K562 (cell line): ENCODE measurements at regions not wholly inside any gene's neighbourhood (a gene's known extent, or its start where the extent isn't known, plus 50 kb on each side); places are given as distances from the start of the nearest gene placed in this dataset.

Experiments used
- ARID4B ChIP-seq: sonication (generic); formaldehyde crosslinking; IDR thresholded peaks from 2 replicates; pipeline ENCODE4 v1.8.0; 2022; ENCODE audit warnings: mild to moderate bottlenecking, missing genetic modification reagents
- CTCF ChIP-seq, 3 experiments: IDR thresholded peaks in 2 of 3; conservative IDR thresholded peaks in 1 of 3; 2 replicates each; pipeline ENCODE4 v1.5.1; 2011 to 2012; ENCODE audit warnings: low read length in 3 of 3, mild to moderate bottlenecking in 3 of 3, control low read depth in 2 of 3, improper control_type of control experiment in 1 of 3, inconsistent platforms in 1 of 3, low read depth in 1 of 3, mixed read lengths in 1 of 3, moderate library complexity in 1 of 3; ENCODE audit not compliant: insufficient read depth in 2 of 3
- GABPB2 ChIP-seq: fragments of 250-450 bp; sonication (Bioruptor Pico); conservative IDR thresholded peaks from 2 replicates; pipeline ENCODE4 v1.5.1; 2021; ENCODE audit warnings: mild to moderate bottlenecking
- MEF2A ChIP-seq: IDR thresholded peaks from 2 replicates; pipeline ENCODE4 v1.6.1; 2011; ENCODE audit warnings: low read depth, mild to moderate bottlenecking, low read length, moderate library complexity; ENCODE audit not compliant: control insufficient read depth
- MTA1 ChIP-seq: fragments of 450-650 bp; IDR thresholded peaks from 2 replicates; pipeline ENCODE4 v1.6.1; 2017; ENCODE audit warnings: borderline replicate concordance
- NKRF ChIP-seq: fragments of 450-650 bp; IDR thresholded peaks from 2 replicates; pipeline ENCODE4 v1.6.1; 2016; ENCODE audit warnings: borderline replicate concordance
- SP1 ChIP-seq: sonication (generic); formaldehyde crosslinking; IDR thresholded peaks from 2 replicates; pipeline ENCODE4 v1.8.1; 2022; ENCODE audit warnings: mild to moderate bottlenecking, missing genetic modification reagents
- SP2 ChIP-seq: IDR thresholded peaks from 2 replicates; pipeline ENCODE4 v1.6.1; 2011; ENCODE audit warnings: mild to moderate bottlenecking, low read depth, low read length, moderate library complexity; ENCODE audit not compliant: poor library complexity, severe bottlenecking; ENCODE audit errors: extremely low read depth
- TRIM24 ChIP-seq, 2 experiments: fragments of 450-650 bp; IDR thresholded peaks; 2 replicates each; pipeline ENCODE4 v1.6.1; 2016
- TRIM28 ChIP-seq: fragments of 450-650 bp; IDR thresholded peaks from 2 replicates; pipeline ENCODE4 v1.6.1; 2017
- USF1 ChIP-seq: sonication (generic); formaldehyde crosslinking; IDR thresholded peaks from 2 replicates; pipeline ENCODE4 v1.9.0; 2022; ENCODE audit warnings: mild to moderate bottlenecking, missing genetic modification reagents
- ZBTB7A ChIP-seq: IDR thresholded peaks from 2 replicates; pipeline ENCODE4 v1.6.1; 2011; ENCODE audit warnings: low read depth, mild to moderate bottlenecking, low read length, moderate library complexity, borderline replicate concordance; ENCODE audit not compliant: control insufficient read depth
- ZNF133 ChIP-seq: fragments of 250-450 bp; sonication (Bioruptor Pico); IDR thresholded peaks from 2 replicates; pipeline ENCODE4 v1.4.0; 2020; ENCODE audit warnings: mild to moderate bottlenecking
- ZNF518B ChIP-seq: fragments of 250-450 bp; sonication (Bioruptor Pico); IDR thresholded peaks from 2 replicates; pipeline ENCODE4 v1.5.0; 2021; ENCODE audit warnings: mild to moderate bottlenecking, moderate library complexity

GRCh38 chr22:26778372-26778771 lies 121.0 kb downstream of the MIAT start:
- no peak for TF ChIP-seq MTA1
- TF ChIP-seq GABPB2 (CRISPR knock-in tag) = no peak
- TF ChIP-seq ARID4B (CRISPR knock-in tag) = no peak
- no peak for TF ChIP-seq SP2
- TF ChIP-seq CTCF (IDR thresholded peaks at IDR 0.05 in 2 of 3, conservative IDR thresholded peaks at IDR 0.05 in 1 of 3; ENCODE audit: insufficient read depth in 2 of 3, low read depth in 1 of 3, low read length in 3 of 3) = no peak
- TF ChIP-seq MEF2A = no peak
- TF ChIP-seq NKRF = no peak
- no peak for TF ChIP-seq ZBTB7A
- TF ChIP-seq SP1 = no peak
- no peak for TF ChIP-seq ZNF133 (CRISPR knock-in tag)
- TF ChIP-seq USF1 (CRISPR knock-in tag) = no peak
- no peak for TF ChIP-seq TRIM28
- TF ChIP-seq TRIM24 (IDR thresholded peaks at IDR 0.05) = no peak
- no peak for TF ChIP-seq ZNF518B (CRISPR knock-in tag)
